Pancreas (tissue), 10 donors: ENCODE measurements at regions not wholly inside any gene's neighbourhood (a gene's known extent, or its start where the extent isn't known, plus 50 kb on each side); places are given as distances from the start of the nearest gene placed in this dataset.

Experiments used
- ATAC-seq, 4 donors: fragments of 200-7000 bp; cut with Tn5 transposase; one replicate each; pipeline versions ENCODE4 v1.8.0 to v1.9.1; 2020; ENCODE audit warnings: mild to moderate bottlenecking in 4 of 4, moderate library complexity in 4 of 4
- DNase-seq, 6 donors: peaks; one replicate each; pipeline ENCODE4 v3.0.0-alpha.2; 2020
- FAIRE-seq: peaks from 2 replicates; lab custom pipeline; 2012; peaks lifted over from hg19 to GRCh38; lab: Jason Lieb, UNC
- H3K27ac ChIP-seq, 4 donors: fragments of 200-600 bp; sonication (generic); 1 replicate in 3 of 4; 2 replicates in 1 of 4; pipeline versions ENCODE4 v1.5.0 to v1.8.0; 2020
- H3K27me3 ChIP-seq, 4 donors: fragments of 200-600 bp; one replicate each; pipeline ENCODE4 v1.8.0; 2021
- H3K36me3 ChIP-seq, 3 donors: fragments of 200-600 bp; sonication (generic) in 1 of 3; one replicate each; pipeline versions ENCODE4 v1.5.0 to v1.8.0; 2020 to 2021
- H3K4me1 ChIP-seq, 3 donors: fragments of 200-600 bp; one replicate each; pipeline ENCODE4 v1.8.0; 2021
- H3K4me3 ChIP-seq, 4 donors: fragments of 200-600 bp; sonication (generic) in 2 of 4; one replicate each; pipeline versions ENCODE4 v1.5.0 to v1.8.0; 2020 to 2021
- H3K9me3 ChIP-seq, 4 donors: fragments of 200-600 bp; one replicate each; pipeline ENCODE4 v1.8.0; 2021
- CTCF ChIP-seq, 4 donors: fragments of 200-600 bp; sonication (generic) in 3 of 4; IDR thresholded peaks; one replicate each; pipeline versions ENCODE4 v1.5.0 to v1.8.0; 2021; ENCODE audit warnings: antibody characterized with exemption in 4 of 4
- WGBS, 2 donors: extraction: QIAGEN DNeasy Blood & Tissue Kit; methylation state at CpG; one replicate each; pipeline ENCODE4 v1.1.7; 2013; 5-methylcytosine and 5-hydroxymethylcytosine counted together
- intact Hi-C, 3 donors: fragments of 100-400 bp; cut with DNase I; formaldehyde crosslinking; loops; one replicate each; pipeline versions ENCODE4 v1.11.1 to v1.14.2; 2022
- donor health status: healthy with polysubstance abuse.
- donor health status: DM: no; HTN: no; CAD: no; lungs with moderate emphysema.
- donor health status: DM: no; HTN: no; CAD: no.
- donor health status: control.
- donor health status: control.
- donor health status: Bipolar disorder and iron deficiency.
- donor health status: DM: yes; HTN: yes; CAD: no.
- donor health status: DM: no; HTN: no; CAD: no.
- donor health status: DM: no; HTN: no; CAD: no.
- donor health status: DM: yes; HTN: yes; CAD: no.

- Histone ChIP-seq H3K4me3 (no peak overlapping the region), H3K4me1 (no peaks in the 10 kb centered on the region), H3K36me3 (no peaks in the 10 kb centered on the region), H3K27me3 (no peaks in the 10 kb centered on the region), H3K9me3 (no peaks in the 10 kb centered on the region), H3K27ac (no peak overlapping the region)
- no peak for ATAC-seq
- DNase-seq: no peak
- no peak for TF ChIP-seq CTCF (IDR thresholded peaks at IDR 0.05)
- intact Hi-C loops: no loop called here
- WGBS, 2 donors: 55 to 62% methylated on average over 7 of the region's 7 CpGs
- FAIRE-seq: no peak
Observed at GRCh38 chr4:170581322-170581721, 491.6 kb upstream of the AADAT start.

GRCh38 chr4:170580651-170581050 lies 490.9 kb upstream of the AADAT start:
- no peaks in the 10 kb centered on the region for H3K27me3 ChIP-seq
- ATAC-seq (no peak), DNase-seq (no peak), FAIRE-seq (no peak)
- no peaks in the 10 kb centered on the region for H3K9me3 ChIP-seq
- no peaks in the 10 kb centered on the region for H3K36me3 ChIP-seq
- 69 to 88% methylated on average over 2 of the region's 2 CpGs for WGBS, 2 donors
- no peak for TF ChIP-seq CTCF (IDR thresholded peaks at IDR 0.05)
- H3K4me1 ChIP-seq: no peaks in the 10 kb centered on the region
- H3K4me3 ChIP-seq: no peak overlapping the region
- no peak overlapping the region for H3K27ac ChIP-seq
- intact Hi-C loops: no loop called here

- peak in 3 of 4 donors; percentile 36 to 86 (median 86) for ATAC-seq
- intact Hi-C loops: no loop called here
- Histone ChIP-seq H3K4me3 (no peak overlapping the region), H3K27ac (peak overlapping the region in 1 of 4 donors; percentile 48), H3K9me3 (no peaks in the 10 kb centered on the region), H3K36me3 (no peaks in the 10 kb centered on the region), H3K27me3 (no peaks in the 10 kb centered on the region), H3K4me1 (peaks cover 0 to 20% (median 0%) of the 10 kb centered on the region in 3 donors)
- DNase-seq: no peak
- no peak for FAIRE-seq
- TF ChIP-seq CTCF (IDR thresholded peaks at IDR 0.05): no peak
Observed at GRCh38 chr4:170538821-170539473, 449.2 kb upstream of the AADAT start.

- H3K27me3 ChIP-seq: no peaks in the 10 kb centered on the region
- no peak overlapping the region for H3K4me3 ChIP-seq
- FAIRE-seq (no peak), DNase-seq (no peak), ATAC-seq (no peak)
- H3K9me3 ChIP-seq: no peaks in the 10 kb centered on the region
- intact Hi-C loops: no loop called here
- H3K4me1 ChIP-seq: no peaks in the 10 kb centered on the region
- 68 to 76% methylated on average over 5 of the region's 5 CpGs for WGBS, 2 donors
- H3K27ac ChIP-seq: no peak overlapping the region
- no peaks in the 10 kb centered on the region for H3K36me3 ChIP-seq
- no peak for TF ChIP-seq CTCF (IDR thresholded peaks at IDR 0.05)
Observed at GRCh38 chr4:170529748-170530722, 440.3 kb upstream of the AADAT start.
